GM12864 (cell line): ENCODE measurements at regions not wholly inside any gene's neighbourhood (a gene's known extent, or its start where the extent isn't known, plus 50 kb on each side); places are given as distances from the start of the nearest gene placed in this dataset.

ENCODE experiments used
- DNase-seq: peaks from one replicate; pipeline ENCODE4 v3.0.0-alpha.2; 2011; ENCODE audit warnings: low read depth
- H3K4me3 ChIP-seq: 2 replicates; pipeline ENCODE4 v1.5.1; 2011; ENCODE audit warnings: mild to moderate bottlenecking, low read depth, low read length, control low read depth
- TF ChIP-seq, protein P1 (sequence below): IDR thresholded peaks from 2 replicates; pipeline ENCODE4 v1.5.1; 2011; ENCODE audit warnings: low read depth, mild to moderate bottlenecking, moderate library complexity, low read length, control low read depth, inconsistent platforms; ENCODE audit errors: missing control alignments

DNA sequence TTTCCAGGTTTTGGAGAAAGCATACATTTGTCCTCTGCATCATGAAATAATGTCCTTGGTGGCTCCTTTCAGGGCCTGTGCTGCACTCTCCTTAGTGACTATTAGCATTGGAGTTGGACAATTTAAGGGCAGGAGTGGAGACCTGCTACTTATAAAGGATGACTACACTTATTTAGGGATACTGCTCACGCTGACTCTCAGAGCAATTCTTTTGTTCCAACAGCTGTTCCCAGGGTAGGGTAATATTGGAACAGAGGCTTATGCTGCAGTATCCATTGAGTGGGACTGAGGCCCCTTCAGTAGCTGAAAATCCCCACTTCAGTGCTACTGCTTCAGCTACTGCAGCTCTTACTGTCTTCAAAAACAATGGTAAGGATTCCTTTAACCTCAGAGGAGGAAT is 84.6 kb downstream of the GPR88 start:
- TF ChIP-seq, protein P1, sequence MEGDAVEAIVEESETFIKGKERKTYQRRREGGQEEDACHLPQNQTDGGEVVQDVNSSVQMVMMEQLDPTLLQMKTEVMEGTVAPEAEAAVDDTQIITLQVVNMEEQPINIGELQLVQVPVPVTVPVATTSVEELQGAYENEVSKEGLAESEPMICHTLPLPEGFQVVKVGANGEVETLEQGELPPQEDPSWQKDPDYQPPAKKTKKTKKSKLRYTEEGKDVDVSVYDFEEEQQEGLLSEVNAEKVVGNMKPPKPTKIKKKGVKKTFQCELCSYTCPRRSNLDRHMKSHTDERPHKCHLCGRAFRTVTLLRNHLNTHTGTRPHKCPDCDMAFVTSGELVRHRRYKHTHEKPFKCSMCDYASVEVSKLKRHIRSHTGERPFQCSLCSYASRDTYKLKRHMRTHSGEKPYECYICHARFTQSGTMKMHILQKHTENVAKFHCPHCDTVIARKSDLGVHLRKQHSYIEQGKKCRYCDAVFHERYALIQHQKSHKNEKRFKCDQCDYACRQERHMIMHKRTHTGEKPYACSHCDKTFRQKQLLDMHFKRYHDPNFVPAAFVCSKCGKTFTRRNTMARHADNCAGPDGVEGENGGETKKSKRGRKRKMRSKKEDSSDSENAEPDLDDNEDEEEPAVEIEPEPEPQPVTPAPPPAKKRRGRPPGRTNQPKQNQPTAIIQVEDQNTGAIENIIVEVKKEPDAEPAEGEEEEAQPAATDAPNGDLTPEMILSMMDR: no peak
- no peak overlapping the region for H3K4me3 ChIP-seq
- DNase-seq: no peak

DNA sequence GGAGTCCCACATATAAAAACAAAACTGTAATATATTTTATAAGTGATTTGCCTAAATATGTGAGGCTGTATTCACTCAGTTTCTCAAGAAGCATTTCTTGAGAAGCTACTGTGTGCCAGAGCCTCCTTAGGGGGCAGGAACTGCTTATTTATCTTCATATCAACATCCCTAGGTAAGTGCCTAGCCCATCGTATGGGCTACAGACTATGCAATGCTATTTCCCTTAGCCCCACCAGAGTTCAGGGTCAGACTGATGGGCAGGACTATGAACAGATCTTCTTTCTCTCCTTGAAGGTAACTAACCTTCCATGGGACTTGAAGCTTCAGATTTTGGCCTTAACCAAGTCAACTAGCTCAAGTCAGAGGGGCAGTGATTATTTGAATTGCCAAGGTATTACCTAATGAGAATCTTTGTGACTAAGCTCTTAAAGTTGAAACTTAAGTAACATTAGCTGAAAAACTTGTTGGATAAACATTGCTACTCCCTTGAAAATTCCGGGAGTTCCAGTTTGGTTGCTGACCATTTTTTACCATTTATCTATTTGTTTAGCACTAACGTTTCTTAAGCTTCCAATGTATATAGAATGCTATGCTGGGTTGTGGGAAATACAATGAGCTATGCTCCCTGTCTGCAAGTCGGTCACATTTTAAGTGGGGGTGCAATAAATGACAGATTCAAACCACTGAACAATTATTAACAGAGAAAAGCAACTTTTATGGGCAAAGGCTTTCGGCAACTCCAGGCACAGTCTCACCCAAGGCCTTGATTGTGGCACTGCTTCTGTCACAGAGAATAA is 85.2 kb downstream of the GPR88 start:
- H3K4me3 ChIP-seq: no peak overlapping the region
- TF ChIP-seq, protein P1: no peak
- no peak for DNase-seq

DNA sequence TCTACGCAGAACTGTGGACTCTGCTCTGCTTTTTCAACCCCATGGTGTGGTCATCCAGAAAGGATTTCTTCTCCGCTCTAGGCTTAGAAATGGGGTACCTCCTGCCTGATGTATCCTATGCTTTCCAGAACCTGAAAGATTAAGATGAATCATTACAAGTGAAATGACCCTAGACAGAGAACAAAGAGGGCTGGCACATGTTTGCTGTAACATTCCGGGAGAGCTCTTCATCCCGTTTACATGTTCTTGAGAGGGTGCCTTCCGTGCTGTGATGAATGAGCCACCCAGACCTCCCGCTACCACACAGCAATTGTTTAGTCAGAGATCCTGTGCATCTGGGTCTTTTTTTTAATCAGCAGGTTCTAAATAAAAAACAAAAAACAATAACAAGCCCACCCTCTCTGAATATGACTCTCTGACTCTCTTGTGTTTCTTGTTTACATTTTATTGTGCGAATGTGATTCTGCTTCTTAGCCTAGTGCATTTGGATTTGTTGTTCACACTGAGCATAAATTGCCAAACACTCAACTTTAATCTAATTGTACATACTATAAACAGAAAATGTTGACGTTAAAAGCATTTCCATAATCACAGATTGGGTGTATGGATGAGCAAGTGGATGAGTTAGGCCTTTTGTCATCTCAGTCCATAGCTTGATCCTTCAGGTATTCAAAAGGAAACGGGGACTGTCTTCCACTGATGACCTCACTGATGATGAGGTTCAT is 87.1 kb downstream of the GPR88 start:
- no peak overlapping the region for H3K4me3 ChIP-seq
- TF ChIP-seq, protein P1: no peak
- DNase-seq: no peak

DNA sequence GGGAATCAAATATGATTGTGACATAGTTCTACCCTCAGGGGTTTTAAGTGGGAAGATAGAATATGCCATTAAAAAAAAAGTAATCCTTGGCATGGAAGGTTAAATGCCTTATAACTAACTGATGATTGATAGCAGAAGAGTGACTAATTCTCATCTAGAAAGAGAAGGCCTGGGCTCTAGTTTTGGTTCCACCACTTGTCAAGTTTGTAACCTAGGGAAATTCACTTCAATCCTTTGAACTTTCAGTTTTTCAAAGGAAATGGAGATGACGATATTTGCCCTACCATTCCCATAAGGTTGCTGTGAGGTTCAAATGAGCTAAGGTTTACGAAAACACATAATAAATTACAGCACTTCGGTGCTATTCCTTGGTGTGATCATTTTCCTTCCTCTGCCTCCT is 88.5 kb downstream of the GPR88 start:
- TF ChIP-seq, protein P1: no peak
- H3K4me3 ChIP-seq: no peak overlapping the region
- no peak for DNase-seq

DNA sequence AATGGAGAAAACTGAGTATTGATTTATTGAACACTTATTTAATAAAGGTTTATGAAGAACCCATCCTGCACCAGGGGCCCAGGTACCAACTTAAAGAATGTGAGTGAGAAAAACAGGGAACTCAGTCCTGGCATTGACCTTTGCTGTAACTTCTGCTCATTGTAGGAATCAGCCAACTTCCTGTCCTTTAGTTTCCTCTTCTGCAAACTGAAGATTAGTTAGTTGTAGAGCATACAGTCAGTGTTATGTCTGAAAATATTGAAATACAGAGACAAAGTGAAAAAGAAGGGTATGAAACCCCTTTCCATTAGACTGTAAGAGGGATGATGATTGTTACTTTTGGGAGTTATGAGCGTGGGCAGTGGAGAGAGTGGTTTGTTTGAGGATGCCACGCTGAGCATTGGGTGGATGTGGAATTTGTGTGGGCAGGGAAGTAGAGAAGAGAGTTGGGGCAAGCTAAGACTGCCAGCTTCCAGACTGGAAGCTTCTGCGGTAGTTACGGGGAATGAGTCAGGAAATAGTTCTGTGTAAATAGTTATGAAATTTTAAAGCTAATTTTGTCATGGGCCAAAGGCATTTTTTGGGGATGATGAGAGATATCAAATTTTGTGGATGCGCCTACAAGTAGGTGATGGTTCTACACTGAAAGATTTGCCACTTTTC is 89.2 kb downstream of the GPR88 start:
- TF ChIP-seq, protein P1: no peak
- no peak for DNase-seq
- H3K4me3 ChIP-seq: no peak overlapping the region

DNA sequence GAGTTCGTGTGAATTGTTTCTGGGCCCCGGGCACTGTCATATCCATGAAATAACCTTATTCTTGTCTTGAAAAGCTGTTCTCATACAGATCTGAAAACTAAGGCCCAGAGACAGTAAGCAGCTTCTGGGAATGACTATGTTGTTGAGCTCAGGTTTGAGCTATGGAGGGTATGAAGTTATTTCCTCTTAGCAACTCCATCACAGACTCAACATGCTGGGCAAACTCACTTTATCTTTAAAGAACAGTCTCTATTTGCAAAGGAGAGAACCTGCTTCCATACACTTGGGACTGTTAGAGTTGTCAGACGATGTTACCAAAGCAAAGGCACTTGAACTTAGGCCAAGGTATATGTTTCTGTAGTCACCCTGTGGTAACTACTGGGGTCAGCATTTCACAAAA is 90.0 kb downstream of the GPR88 start:
- H3K4me3 ChIP-seq: no peak overlapping the region
- TF ChIP-seq, protein P1: no peak
- DNase-seq: no peak
